Kidney (tissue), 13 donors: ENCODE measurements at regions not wholly inside any gene's neighbourhood (a gene's known extent, or its start where the extent isn't known, plus 50 kb on each side); places are given as distances from the start of the nearest gene placed in this dataset.

Source experiments
- DNase-seq, 5 donors: peaks; one replicate each; pipeline ENCODE4 v3.0.0-alpha.2; 2013 to 2020
- FAIRE-seq: peaks from 2 replicates; lab custom pipeline; 2012; peaks lifted over from hg19 to GRCh38; lab: Jason Lieb, UNC
- H3K27ac ChIP-seq, 2 donors: one replicate each; pipeline ENCODE4 v1.7.0; 2013; ENCODE audit warnings: low read depth in 2 of 2, low read length in 2 of 2, inconsistent platforms in 1 of 2
- H3K27me3 ChIP-seq: one replicate; pipeline ENCODE4 v1.7.1; 2013; ENCODE audit warnings: low read length, inconsistent platforms; ENCODE audit not compliant: control insufficient read depth, insufficient read depth
- H3K36me3 ChIP-seq, 3 donors: one replicate each; pipeline versions ENCODE4 v1.7.0 to v1.7.1; 2013; ENCODE audit warnings: low read length in 3 of 3, control low read depth in 1 of 3, inconsistent platforms in 1 of 3; ENCODE audit not compliant: insufficient read depth in 3 of 3, control insufficient read depth in 2 of 3
- H3K4me1 ChIP-seq, 3 donors: one replicate each; pipeline versions ENCODE4 v1.7.0 to v1.7.1; 2013; ENCODE audit warnings: low read length in 3 of 3, inconsistent platforms in 1 of 3, low read depth in 1 of 3; ENCODE audit not compliant: control insufficient read depth in 2 of 3, insufficient read depth in 2 of 3
- H3K4me3 ChIP-seq, 3 donors: one replicate each; pipeline versions ENCODE4 v1.7.0 to v1.8.1; 2013; ENCODE audit warnings: low read length in 3 of 3, control low read depth in 1 of 3, inconsistent platforms in 1 of 3
- H3K9ac ChIP-seq, 3 donors: one replicate each; pipeline versions ENCODE4 v1.7.0 to v1.7.1; 2013; ENCODE audit warnings: low read length in 3 of 3, control low read depth in 1 of 3, inconsistent platforms in 1 of 3
- H3K9me3 ChIP-seq, 3 donors: one replicate each; pipeline versions ENCODE4 v1.7.0 to v1.7.1; 2013; ENCODE audit warnings: low read length in 3 of 3, control low read depth in 1 of 3, inconsistent platforms in 1 of 3; ENCODE audit not compliant: control insufficient read depth in 2 of 3, insufficient read depth in 1 of 3
- CTCF ChIP-seq: IDR thresholded peaks from 3 replicates; pipeline ENCODE4 v1.5.1; 2012; ENCODE audit warnings: mild to moderate bottlenecking, moderate library complexity, borderline replicate concordance; ENCODE audit not compliant: insufficient read depth; ENCODE audit errors: extremely low read depth
- intact Hi-C: fragments of 100-400 bp; cut with DNase I; formaldehyde crosslinking; loops from one replicate; pipeline ENCODE4 v1.11.1; 2022
- donor health status: control.
- donor health status: control.
- donor health status: control.
- donor health status: control.
- donor health status: control.
- donor health status: DM: yes; HTN: yes; CAD: no.
- donor health status: Normal renal cell carcinoma (clear cell type).

GRCh38 chr3:105944721-105945120 is 75.9 kb upstream of the CBLB start:
- intact Hi-C loops, result no loop called here
- DNase-seq (no peak), FAIRE-seq (no peak)
- Histone ChIP-seq H3K36me3 (no peaks in the 10 kb centered on the region), H3K9me3 (no peaks in the 10 kb centered on the region), H3K4me3 (no peak overlapping the region), H3K27ac (no peak overlapping the region), H3K9ac (no peak overlapping the region), H3K4me1 (no peaks in the 10 kb centered on the region), H3K27me3 (no peaks in the 10 kb centered on the region)
- no peak for TF ChIP-seq CTCF

DNA sequence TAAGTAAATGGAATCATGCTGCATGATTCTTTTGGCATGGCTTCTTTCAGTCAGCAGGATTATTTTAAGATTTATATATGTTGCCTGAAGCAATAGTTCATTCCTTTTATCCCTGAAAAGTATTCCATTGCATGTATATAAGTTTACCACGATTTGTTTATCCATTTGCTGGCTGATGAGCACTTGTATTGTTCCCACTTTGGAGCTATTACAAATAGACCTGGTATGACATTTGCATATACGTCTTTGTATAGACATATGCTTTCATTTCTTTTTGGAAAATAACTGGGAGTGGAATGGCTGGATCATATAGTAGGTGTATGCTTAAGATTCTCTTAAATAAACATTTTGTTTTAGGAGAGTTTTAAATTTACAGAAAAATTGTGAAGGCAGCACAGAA is 79.3 kb upstream of the CBLB start:
- intact Hi-C loops, result no loop called here
- Histone ChIP-seq H3K4me3 (no peak overlapping the region), H3K9ac (no peak overlapping the region), H3K27ac (no peak overlapping the region), H3K27me3 (no peaks in the 10 kb centered on the region), H3K9me3 (no peaks in the 10 kb centered on the region), H3K36me3 (no peaks in the 10 kb centered on the region), H3K4me1 (no peaks in the 10 kb centered on the region)
- no peak for DNase-seq
- no peak for TF ChIP-seq CTCF
- no peak for FAIRE-seq

DNA sequence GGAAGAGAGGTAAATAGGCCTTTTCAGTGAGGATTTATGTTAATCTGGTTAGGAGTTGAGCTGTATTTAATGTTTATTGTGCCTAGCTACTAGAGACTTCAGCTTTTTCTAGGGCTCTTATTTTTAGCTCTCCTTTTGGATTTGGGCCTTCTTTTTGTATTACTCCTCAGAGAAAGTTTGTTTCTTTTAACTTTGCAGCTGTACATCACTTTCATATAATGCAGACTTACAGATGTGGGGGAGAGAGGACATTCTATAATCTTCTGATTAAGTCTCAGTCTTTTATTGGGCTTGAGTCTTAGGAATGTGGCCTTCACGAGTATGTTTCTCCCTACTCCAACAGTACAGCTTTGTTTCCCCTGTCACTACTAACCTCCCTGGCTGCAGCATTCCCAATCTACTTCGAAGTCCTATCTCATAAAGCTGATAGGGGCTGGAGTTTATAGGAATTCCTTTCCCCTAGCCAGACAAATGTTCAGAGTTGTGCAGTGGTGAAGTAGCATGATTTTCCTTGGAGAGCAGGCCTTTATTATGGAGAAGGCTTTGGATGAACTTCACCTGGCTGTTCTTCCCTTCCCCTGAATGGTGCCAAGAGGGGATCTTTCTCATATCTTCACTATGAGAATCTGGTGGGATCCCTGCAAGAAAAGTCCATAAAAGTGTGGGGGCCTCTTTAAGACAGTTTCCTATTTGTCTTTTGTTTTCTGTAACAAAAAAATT is 82.2 kb upstream of the CBLB start:
- intact Hi-C loops, result no loop called here
- TF ChIP-seq CTCF, result no peak
- Histone ChIP-seq H3K9me3 (no peaks in the 10 kb centered on the region), H3K36me3 (no peaks in the 10 kb centered on the region), H3K9ac (no peak overlapping the region), H3K27me3 (no peaks in the 10 kb centered on the region), H3K4me3 (no peak overlapping the region), H3K4me1 (no peaks in the 10 kb centered on the region), H3K27ac (no peak overlapping the region)
- no peak for FAIRE-seq
- DNase-seq, result peak in 2 of 5 donors; percentile 20 to 62

- H3K36me3 ChIP-seq, result no peaks in the 10 kb centered on the region
- H3K27me3 ChIP-seq, result no peaks in the 10 kb centered on the region
- DNase-seq, result no peak
- no peak overlapping the region for H3K27ac ChIP-seq
- H3K9ac ChIP-seq, result no peak overlapping the region
- no peaks in the 10 kb centered on the region for H3K4me1 ChIP-seq
- intact Hi-C loops, result no loop called here
- TF ChIP-seq CTCF, result no peak
- no peaks in the 10 kb centered on the region for H3K9me3 ChIP-seq
- FAIRE-seq, result no peak
- no peak overlapping the region for H3K4me3 ChIP-seq
Observed at GRCh38 chr3:105953831-105954230, 85.0 kb upstream of the CBLB start.
